ENCODE measurements at regions not wholly inside any gene's neighbourhood (a gene's known extent, or its start where the extent isn't known, plus 50 kb on each side); places are given as distances from the start of the nearest gene placed in this dataset.

DNA sequence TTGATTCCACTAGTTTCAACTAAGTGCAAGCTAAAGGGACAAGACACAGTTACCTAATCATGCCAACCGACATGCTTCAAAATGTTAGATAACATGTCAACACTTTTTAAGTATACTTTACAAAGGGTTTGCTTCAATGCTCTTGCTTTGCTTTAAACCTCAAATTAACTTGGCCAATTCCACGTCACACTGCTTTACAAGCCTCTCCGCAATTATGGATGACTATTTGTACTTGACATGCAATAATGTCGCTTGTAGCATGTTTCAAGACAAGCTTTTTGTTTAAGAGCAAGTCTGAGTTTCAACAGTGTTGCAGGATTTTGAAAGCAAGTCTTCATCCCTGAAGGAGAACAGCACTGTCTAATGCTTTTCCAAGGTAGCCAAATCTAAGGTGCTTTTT lies 86.9 kb downstream of the CNTN3 start:
- TF ChIP-seq EP300 (conservative IDR thresholded peaks at IDR 0.05; ENCODE audit: poor library complexity, severe bottlenecking): peak; percentile 17
- TF ChIP-seq, protein P1, sequence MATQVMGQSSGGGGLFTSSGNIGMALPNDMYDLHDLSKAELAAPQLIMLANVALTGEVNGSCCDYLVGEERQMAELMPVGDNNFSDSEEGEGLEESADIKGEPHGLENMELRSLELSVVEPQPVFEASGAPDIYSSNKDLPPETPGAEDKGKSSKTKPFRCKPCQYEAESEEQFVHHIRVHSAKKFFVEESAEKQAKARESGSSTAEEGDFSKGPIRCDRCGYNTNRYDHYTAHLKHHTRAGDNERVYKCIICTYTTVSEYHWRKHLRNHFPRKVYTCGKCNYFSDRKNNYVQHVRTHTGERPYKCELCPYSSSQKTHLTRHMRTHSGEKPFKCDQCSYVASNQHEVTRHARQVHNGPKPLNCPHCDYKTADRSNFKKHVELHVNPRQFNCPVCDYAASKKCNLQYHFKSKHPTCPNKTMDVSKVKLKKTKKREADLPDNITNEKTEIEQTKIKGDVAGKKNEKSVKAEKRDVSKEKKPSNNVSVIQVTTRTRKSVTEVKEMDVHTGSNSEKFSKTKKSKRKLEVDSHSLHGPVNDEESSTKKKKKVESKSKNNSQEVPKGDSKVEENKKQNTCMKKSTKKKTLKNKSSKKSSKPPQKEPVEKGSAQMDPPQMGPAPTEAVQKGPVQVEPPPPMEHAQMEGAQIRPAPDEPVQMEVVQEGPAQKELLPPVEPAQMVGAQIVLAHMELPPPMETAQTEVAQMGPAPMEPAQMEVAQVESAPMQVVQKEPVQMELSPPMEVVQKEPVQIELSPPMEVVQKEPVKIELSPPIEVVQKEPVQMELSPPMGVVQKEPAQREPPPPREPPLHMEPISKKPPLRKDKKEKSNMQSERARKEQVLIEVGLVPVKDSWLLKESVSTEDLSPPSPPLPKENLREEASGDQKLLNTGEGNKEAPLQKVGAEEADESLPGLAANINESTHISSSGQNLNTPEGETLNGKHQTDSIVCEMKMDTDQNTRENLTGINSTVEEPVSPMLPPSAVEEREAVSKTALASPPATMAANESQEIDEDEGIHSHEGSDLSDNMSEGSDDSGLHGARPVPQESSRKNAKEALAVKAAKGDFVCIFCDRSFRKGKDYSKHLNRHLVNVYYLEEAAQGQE (IDR thresholded peaks at IDR 0.05; ENCODE audit: borderline replicate concordance): no peak
- TF ChIP-seq TAF1 (IDR thresholded peaks at IDR 0.05; ENCODE audit: low read depth): no peak
- TF ChIP-seq POLR2AphosphoS5 (IDR thresholded peaks at IDR 0.05): no peak
- no peak for TF ChIP-seq MXI1 (conservative IDR thresholded peaks at IDR 0.05; ENCODE audit: poor library complexity, severe bottlenecking)
- Histone ChIP-seq H3K4me3 (ENCODE audit: low read length) (peak overlapping the region; percentile 0), H3K9me2 (ENCODE audit: insufficient read depth, low read length) (no peaks in the 10 kb centered on the region), H4K20me1 (ENCODE audit: insufficient read depth) (no peaks in the 10 kb centered on the region), H3K9ac (ENCODE audit: low read length) (no peak overlapping the region), H3K36me3 (ENCODE audit: insufficient read depth, low read length) (no peaks in the 10 kb centered on the region), H3K4me2 (ENCODE audit: low read length) (no peak overlapping the region), H3K79me2 (replicated peaks; ENCODE audit: insufficient read depth, low read length) (no peaks in the 10 kb centered on the region), H2AFZ (ENCODE audit: low read depth, low read length) (no peak overlapping the region), H3F3A (ENCODE audit: insufficient read depth, low read length, poor library complexity, severe bottlenecking) (no peaks in the 10 kb centered on the region), H3K27me3 (ENCODE audit: insufficient read depth, low read depth, low read length) (no peaks in the 10 kb centered on the region), H3K9me3 (ENCODE audit: low read length) (no peaks in the 10 kb centered on the region), H3K27ac (ENCODE audit: low read length) (no peak overlapping the region)

DNA sequence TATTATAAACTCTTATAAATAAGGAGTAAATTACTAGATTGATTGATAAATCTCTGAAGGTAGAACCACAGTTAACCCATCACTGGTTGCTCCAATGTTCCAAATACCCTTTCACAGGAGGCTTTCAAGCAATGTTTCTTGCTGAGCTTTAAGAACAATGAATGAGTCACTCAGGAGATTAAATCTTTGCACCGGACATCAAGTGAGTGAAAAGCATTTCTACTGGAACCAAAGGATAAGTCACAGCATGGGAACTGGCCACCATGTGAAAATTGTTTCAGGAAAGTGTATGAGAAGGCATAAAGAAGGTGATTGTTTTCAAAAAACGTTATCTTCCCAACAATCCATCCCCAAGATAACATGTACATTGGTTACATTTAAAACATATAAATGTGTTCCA lies 90.6 kb downstream of the CNTN3 start:
- Histone ChIP-seq H3K36me3 (ENCODE audit: insufficient read depth, low read length) (no peaks in the 10 kb centered on the region), H3K4me3 (ENCODE audit: low read length) (no peak overlapping the region), H3K9me3 (ENCODE audit: low read length) (no peaks in the 10 kb centered on the region), H3K79me2 (replicated peaks; ENCODE audit: insufficient read depth, low read length) (no peaks in the 10 kb centered on the region), H3K9me2 (ENCODE audit: insufficient read depth, low read length) (no peaks in the 10 kb centered on the region), H3K9ac (ENCODE audit: low read length) (no peak overlapping the region), H3K27me3 (ENCODE audit: insufficient read depth, low read depth, low read length) (no peaks in the 10 kb centered on the region), H3K4me2 (ENCODE audit: low read length) (no peak overlapping the region), H4K20me1 (ENCODE audit: insufficient read depth) (no peaks in the 10 kb centered on the region), H3K27ac (ENCODE audit: low read length) (no peak overlapping the region), H2AFZ (ENCODE audit: low read depth, low read length) (no peak overlapping the region), H3F3A (ENCODE audit: insufficient read depth, low read length, poor library complexity, severe bottlenecking) (no peaks in the 10 kb centered on the region)
- TF ChIP-seq, protein P1 (IDR thresholded peaks at IDR 0.05; ENCODE audit: borderline replicate concordance): no peak
- TF ChIP-seq, protein P2, sequence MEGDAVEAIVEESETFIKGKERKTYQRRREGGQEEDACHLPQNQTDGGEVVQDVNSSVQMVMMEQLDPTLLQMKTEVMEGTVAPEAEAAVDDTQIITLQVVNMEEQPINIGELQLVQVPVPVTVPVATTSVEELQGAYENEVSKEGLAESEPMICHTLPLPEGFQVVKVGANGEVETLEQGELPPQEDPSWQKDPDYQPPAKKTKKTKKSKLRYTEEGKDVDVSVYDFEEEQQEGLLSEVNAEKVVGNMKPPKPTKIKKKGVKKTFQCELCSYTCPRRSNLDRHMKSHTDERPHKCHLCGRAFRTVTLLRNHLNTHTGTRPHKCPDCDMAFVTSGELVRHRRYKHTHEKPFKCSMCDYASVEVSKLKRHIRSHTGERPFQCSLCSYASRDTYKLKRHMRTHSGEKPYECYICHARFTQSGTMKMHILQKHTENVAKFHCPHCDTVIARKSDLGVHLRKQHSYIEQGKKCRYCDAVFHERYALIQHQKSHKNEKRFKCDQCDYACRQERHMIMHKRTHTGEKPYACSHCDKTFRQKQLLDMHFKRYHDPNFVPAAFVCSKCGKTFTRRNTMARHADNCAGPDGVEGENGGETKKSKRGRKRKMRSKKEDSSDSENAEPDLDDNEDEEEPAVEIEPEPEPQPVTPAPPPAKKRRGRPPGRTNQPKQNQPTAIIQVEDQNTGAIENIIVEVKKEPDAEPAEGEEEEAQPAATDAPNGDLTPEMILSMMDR (IDR thresholded peaks at IDR 0.05; ENCODE audit: poor library complexity, severe bottlenecking): no peak
- TF ChIP-seq RAD21 (conservative IDR thresholded peaks at IDR 0.05): no peak
- no peak for TF ChIP-seq EP300 (conservative IDR thresholded peaks at IDR 0.05; ENCODE audit: poor library complexity, severe bottlenecking)
- TF ChIP-seq SMC3 (conservative IDR thresholded peaks at IDR 0.05; ENCODE audit: poor library complexity): no peak
- no peak for TF ChIP-seq TAF1 (IDR thresholded peaks at IDR 0.05; ENCODE audit: low read depth)
- no peak for TF ChIP-seq MXI1 (conservative IDR thresholded peaks at IDR 0.05; ENCODE audit: poor library complexity, severe bottlenecking)
- TF ChIP-seq POLR2AphosphoS5 (IDR thresholded peaks at IDR 0.05): no peak
- no peak for TF ChIP-seq EZH2 (IDR thresholded peaks at IDR 0.05; ENCODE audit: borderline replicate concordance, insufficient read depth, low read length, poor library complexity, severe bottlenecking)
